ENCODE measurements at regions not wholly inside any gene's neighbourhood (a gene's known extent, or its start where the extent isn't known, plus 50 kb on each side); places are given as distances from the start of the nearest gene placed in this dataset.

- in situ Hi-C loops (cut with HindIII; ENCODE audit: low pct_ligation_motif_present, low pct_unique_long_range_greater_than_20kb, low sequenced_read_pairs) = no loop called here
- no peak for DNase-seq
Observed at GRCh38 chr15:95442107-95442719, 888.3 kb upstream of the NR2F2 start.

DNA sequence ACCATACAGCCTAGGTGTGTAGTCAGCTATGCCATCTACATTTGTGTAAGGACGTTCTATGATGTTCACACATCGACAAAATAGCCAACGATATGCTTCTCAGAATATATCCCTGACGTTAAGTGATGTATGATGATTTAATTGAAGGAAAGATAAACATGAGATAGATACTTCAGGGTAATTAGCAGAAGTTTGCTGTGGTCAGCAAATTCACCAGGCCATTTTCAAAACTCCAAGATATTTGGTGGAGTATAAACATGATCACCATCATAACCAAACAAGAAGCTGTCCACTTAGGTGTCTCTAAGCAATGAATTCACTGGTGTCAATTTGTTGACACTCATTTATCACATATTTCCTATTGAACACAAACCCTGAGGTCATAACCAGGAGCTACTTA lies 885.6 kb upstream of the NR2F2 start:
- DNase-seq = no peak
- in situ Hi-C loops (cut with HindIII; ENCODE audit: low pct_ligation_motif_present, low pct_unique_long_range_greater_than_20kb, low sequenced_read_pairs) = no loop called here

GRCh38 chr15:95446854-95447253 lies 883.6 kb upstream of the NR2F2 start:
- in situ Hi-C loops (cut with HindIII; ENCODE audit: low pct_ligation_motif_present, low pct_unique_long_range_greater_than_20kb, low sequenced_read_pairs) = no loop called here
- DNase-seq = no peak

- no peak for DNase-seq
- in situ Hi-C loops (cut with HindIII; ENCODE audit: low pct_ligation_motif_present, low pct_unique_long_range_greater_than_20kb, low sequenced_read_pairs) = no loop called here
Observed at GRCh38 chr15:95447486-95447885, 883.0 kb upstream of the NR2F2 start.

DNA sequence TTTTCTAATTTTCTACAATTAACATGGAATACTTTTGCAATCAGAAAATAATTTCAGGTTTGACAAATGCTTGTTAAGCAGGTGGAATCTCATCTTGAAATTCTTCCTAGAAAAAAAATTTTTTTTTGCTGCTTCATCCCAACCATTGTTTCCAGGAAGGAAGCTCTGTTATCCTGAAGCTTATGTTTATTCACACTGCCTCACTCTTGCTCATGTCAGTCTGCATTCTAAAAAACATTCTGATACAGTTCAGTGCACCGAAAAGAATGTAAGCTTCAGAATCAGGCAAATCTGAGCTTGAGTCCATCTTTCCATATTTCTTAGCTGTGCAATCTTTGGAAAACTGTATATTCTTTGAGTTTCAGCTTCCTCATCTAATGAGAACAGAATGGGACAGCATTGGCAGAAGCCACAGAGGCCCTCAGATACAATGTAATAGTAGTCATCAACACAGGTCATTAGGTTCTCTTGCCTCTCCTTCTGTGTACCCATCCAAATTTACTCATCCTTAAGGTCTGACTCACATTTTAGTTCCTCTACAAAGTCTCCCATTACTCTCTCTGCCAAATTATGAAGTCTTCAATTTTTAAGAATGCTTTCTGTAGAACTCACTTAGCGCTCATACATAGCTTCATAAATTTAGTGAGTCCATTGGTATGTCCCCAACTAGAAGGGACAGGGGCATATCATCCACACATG lies 881.8 kb upstream of the NR2F2 start:
- in situ Hi-C loops (cut with HindIII; ENCODE audit: low pct_ligation_motif_present, low pct_unique_long_range_greater_than_20kb, low sequenced_read_pairs) = no loop called here
- DNase-seq = no peak

DNA sequence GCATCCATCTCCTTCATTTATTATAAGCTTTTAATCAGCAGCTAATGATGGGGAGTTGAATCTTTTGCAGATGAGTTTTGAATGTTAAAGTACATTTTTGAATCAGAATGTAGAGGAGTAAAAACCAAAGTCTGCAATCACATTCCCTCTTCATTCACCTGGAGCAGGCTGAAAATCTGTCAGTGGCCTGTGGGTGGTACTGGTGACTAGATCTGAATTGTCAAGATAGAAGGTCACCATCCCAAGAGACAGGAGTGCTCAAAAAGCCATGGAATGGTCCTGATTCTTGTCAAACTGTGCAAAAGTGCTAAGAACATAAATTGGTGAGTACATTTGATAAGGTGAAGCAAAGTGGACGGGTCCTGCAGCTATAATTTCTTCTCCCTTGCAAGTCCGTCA lies 881.3 kb upstream of the NR2F2 start:
- no peak for DNase-seq
- in situ Hi-C loops (cut with HindIII; ENCODE audit: low pct_ligation_motif_present, low pct_unique_long_range_greater_than_20kb, low sequenced_read_pairs) = no loop called here

GRCh38 chr15:95450413-95450812 lies 880.1 kb upstream of the NR2F2 start:
- no peak for DNase-seq

GRCh38 chr15:95451938-95452337 lies 878.6 kb upstream of the NR2F2 start:
- DNase-seq = no peak
- in situ Hi-C loops (cut with HindIII; ENCODE audit: low pct_ligation_motif_present, low pct_unique_long_range_greater_than_20kb, low sequenced_read_pairs) = no loop called here

More at GRCh38 chr15:95450413-95450812, 880.1 kb upstream of the NR2F2 start:
- in situ Hi-C loops (cut with HindIII; ENCODE audit: low pct_ligation_motif_present, low pct_unique_long_range_greater_than_20kb, low sequenced_read_pairs) = no loop called here

DNA sequence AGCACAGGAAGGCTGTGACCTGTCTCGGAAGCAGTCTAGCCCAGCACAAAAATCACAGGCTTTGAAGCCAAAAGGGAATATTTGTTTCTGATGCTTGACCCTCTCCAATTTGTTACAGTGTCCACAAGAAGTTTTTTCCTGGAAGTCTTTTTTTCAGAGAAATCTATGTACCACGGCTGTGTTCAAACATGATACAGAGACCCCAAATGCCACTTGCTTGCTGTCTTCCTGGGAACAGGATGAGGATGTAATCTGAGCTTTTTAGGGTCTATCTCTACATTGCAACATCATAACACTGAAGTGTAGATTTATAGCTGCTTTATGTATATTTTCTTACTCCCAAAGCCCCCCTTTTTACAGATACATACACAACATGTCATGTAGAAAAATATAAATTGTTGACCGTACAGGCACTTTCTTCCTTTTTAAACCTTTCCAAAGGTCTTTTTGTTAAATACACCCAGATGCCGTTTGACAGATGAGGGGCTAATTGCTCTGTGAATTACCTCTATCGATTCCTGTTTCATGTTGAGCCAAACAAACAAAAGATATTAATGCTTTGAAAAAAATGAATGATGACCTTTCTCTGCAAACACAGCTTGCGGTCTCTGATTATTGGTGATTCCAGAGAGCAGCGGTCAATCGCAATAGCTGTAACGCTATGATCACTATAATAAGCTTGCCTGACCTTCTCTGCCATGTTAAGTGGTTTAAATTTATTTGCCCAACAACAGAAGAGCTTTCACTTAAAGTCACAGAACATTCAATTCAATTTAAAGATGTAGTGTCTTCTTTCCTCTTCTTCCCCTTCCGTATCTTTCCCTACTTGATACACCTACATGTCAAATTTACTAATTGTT lies 875.9 kb upstream of the NR2F2 start:
- DNase-seq = no peak
- in situ Hi-C loops (cut with HindIII; ENCODE audit: low pct_ligation_motif_present, low pct_unique_long_range_greater_than_20kb, low sequenced_read_pairs) = no loop called here

DNA sequence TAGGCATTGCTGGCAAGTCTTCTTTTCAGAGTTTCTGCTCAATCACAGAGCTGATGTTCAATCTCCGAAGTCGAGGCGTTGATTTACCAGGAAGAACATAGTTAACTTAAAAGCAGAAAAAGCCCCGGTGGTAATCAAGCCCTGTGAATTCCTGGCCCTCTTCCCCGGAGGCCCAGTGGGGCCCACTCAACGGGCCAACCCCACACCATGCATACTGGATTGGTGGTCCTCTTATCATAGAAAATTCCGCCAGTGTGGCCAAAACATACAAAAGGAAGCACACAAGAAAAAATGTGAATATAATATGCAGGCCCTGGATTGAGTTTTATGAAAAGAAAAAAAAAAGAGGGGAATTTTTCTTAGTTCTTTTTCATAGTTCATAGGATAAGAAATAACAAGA lies 873.0 kb upstream of the NR2F2 start:
- DNase-seq = no peak
- in situ Hi-C loops (cut with HindIII; ENCODE audit: low pct_ligation_motif_present, low pct_unique_long_range_greater_than_20kb, low sequenced_read_pairs) = no loop called here

GRCh38 chr15:95458721-95459120 lies 871.8 kb upstream of the NR2F2 start:
- in situ Hi-C loops (cut with HindIII; ENCODE audit: low pct_ligation_motif_present, low pct_unique_long_range_greater_than_20kb, low sequenced_read_pairs) = no loop called here
- DNase-seq = no peak

- no peak for DNase-seq
- in situ Hi-C loops (cut with HindIII; ENCODE audit: low pct_ligation_motif_present, low pct_unique_long_range_greater_than_20kb, low sequenced_read_pairs) = no loop called here
Observed at GRCh38 chr15:95459273-95459672, 871.2 kb upstream of the NR2F2 start.

DNA sequence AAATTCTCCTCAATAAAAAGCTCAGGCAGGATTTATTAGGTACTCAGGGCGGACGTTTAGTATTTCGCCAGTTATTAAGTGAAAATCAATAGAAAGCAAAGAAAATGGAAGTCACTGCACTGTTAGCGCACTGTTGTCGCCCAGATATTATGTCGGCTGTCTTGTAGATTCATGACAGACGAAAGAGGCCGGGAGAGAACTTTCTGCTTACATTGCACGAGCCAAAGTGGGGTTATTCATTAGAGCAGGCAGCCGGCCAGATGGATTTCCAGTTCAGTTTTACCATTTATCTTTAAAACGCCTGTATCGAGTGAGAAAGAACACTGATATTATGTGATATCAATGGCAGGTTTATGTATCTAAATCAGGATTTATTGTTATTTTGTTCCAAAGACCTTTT lies 866.0 kb upstream of the NR2F2 start:
- DNase-seq = no peak
- in situ Hi-C loops (cut with HindIII; ENCODE audit: low pct_ligation_motif_present, low pct_unique_long_range_greater_than_20kb, low sequenced_read_pairs) = no loop called here

GRCh38 chr15:95468820-95469219 lies 861.7 kb upstream of the NR2F2 start:
- in situ Hi-C loops (cut with HindIII; ENCODE audit: low pct_ligation_motif_present, low pct_unique_long_range_greater_than_20kb, low sequenced_read_pairs) = no loop called here
- no peak for DNase-seq

- in situ Hi-C loops (cut with HindIII; ENCODE audit: low pct_ligation_motif_present, low pct_unique_long_range_greater_than_20kb, low sequenced_read_pairs) = no loop called here
- no peak for DNase-seq
Observed at GRCh38 chr15:95469496-95470000, 861.0 kb upstream of the NR2F2 start.

GRCh38 chr15:95470529-95470928 lies 860.0 kb upstream of the NR2F2 start:
- in situ Hi-C loops (cut with HindIII; ENCODE audit: low pct_ligation_motif_present, low pct_unique_long_range_greater_than_20kb, low sequenced_read_pairs) = no loop called here
- no peak for DNase-seq

DNA sequence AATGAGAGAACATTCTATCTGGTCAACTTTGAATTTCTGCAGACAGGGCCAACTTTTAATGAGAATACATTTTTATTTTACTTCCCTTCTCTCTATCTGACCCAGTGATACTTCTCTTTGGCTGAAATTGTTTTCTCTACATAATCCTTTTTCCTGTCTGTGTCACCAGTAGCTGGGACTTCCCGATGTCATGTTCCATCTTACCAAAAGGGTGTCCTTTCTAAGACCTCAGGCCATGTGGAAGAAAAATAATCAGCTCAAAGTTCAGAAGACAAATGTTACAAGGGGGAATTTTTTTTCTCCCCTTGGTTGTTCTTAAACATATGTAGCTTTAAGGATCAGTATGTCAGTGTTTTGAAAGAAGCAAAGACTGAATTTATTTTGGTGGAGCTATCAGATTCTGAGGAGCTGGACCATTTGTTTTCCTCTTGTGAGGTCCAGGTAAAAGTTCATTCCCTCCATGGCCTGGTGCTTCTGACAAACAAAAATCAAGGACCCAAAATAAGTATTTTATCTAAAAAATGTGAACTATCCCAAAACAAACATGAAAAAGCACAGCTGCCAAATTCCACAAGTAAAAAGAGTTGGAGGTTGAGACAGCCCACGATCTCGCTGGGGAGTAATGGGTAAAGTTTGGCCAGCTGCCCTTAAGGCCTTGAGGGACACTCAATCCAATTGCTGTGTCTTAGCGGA lies 859.4 kb upstream of the NR2F2 start:
- in situ Hi-C loops (cut with HindIII; ENCODE audit: low pct_ligation_motif_present, low pct_unique_long_range_greater_than_20kb, low sequenced_read_pairs) = no loop called here
- DNase-seq = no peak

DNA sequence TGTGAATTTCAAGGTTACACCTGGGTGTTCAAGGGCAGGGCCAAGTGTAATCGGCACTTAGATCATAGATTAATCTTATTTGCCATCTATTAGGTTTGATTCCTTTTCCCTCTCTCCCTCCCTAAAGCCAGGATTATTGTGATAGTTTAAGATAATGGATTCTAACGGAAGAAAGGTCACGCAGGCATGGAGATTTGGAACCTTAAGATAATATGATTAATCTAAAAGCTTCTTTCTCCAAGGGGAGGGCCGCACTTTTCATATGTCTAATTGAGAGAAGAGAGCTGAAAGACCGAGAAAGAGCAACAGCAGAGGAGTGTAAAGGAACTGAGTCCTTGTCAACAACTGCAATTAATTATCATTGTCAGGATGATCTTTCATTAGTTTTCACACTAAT lies 858.8 kb upstream of the NR2F2 start:
- in situ Hi-C loops (cut with HindIII; ENCODE audit: low pct_ligation_motif_present, low pct_unique_long_range_greater_than_20kb, low sequenced_read_pairs) = no loop called here

GRCh38 chr15:95475067-95475466 lies 855.4 kb upstream of the NR2F2 start:
- no peak for DNase-seq
- in situ Hi-C loops (cut with HindIII; ENCODE audit: low pct_ligation_motif_present, low pct_unique_long_range_greater_than_20kb, low sequenced_read_pairs) = no loop called here

More for the DNA sequence above, 858.8 kb upstream of the NR2F2 start:
- DNase-seq = no peak

Measured in ACHN (cell line).